Spinal cord (tissue), 9 donors: ENCODE measurements at regions not wholly inside any gene's neighbourhood (a gene's known extent, or its start where the extent isn't known, plus 50 kb on each side); places are given as distances from the start of the nearest gene placed in this dataset.
"Not testable (repeated sequence)": the region's sequence is repeated elsewhere in the genome, so short reads cannot be mapped to it uniquely, and the experiment has no call there.

Experiments used
- DNase-seq, 6 donors: peaks; one replicate each; pipeline versions ENCODE4 v3.0.0 to v3.0.0-alpha.2; 2013 to 2015; ENCODE audit warnings: low spot score in 6 of 6, low read depth in 4 of 6
- H3K27ac ChIP-seq: one replicate; pipeline ENCODE4 v1.5.1; 2013; ENCODE audit warnings: low read depth, low read length, control low read depth
- H3K27me3 ChIP-seq: one replicate; pipeline ENCODE4 v1.6.1; 2013; ENCODE audit warnings: low read length; ENCODE audit not compliant: control insufficient read depth, insufficient read depth
- H3K36me3 ChIP-seq: one replicate; pipeline ENCODE4 v1.6.1; 2013; ENCODE audit warnings: low read length; ENCODE audit not compliant: control insufficient read depth, insufficient read depth
- H3K4me1 ChIP-seq: one replicate; pipeline ENCODE4 v1.6.1; 2013; ENCODE audit warnings: low read length; ENCODE audit not compliant: control insufficient read depth, insufficient read depth
- H3K4me3 ChIP-seq: one replicate; pipeline ENCODE4 v1.5.1; 2013; ENCODE audit warnings: low read depth, low read length, control low read depth
- H3K9me3 ChIP-seq: one replicate; pipeline ENCODE4 v1.6.1; 2013; ENCODE audit warnings: low read length; ENCODE audit not compliant: control insufficient read depth, insufficient read depth
- WGBS: methylation state at CpG from one replicate; pipeline ENCODE4 v1.1.5; 2013; ENCODE audit warnings: missing lambda C conversion rate; ENCODE audit not compliant: insufficient coverage; 5-methylcytosine and 5-hydroxymethylcytosine counted together
- donor health status: healthy.

DNA sequence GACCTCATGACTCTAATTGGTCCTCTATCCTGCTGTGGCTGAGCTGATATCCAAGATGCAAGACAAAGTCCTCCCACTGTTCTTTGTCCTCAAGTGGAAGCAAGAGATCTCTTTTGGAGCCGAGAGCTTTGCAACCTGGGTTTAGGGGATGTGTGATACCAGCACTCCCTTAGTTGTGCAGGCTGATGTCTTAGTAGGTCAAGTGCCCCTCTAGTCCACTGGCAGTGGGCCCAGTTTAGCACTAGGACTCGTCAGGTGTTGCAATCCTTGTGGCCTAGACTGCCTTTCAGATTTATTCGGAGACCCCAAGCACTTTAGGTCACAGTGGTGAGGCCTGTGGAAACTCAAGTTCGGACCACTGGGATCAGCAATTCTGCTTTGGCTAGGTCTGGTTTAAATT lies 64.0 kb downstream of the GPRASP3 start:
- DNase-seq = no peak
- H3K27ac ChIP-seq = no peak overlapping the region
- no peaks in the 10 kb centered on the region for H3K27me3 ChIP-seq
- WGBS = 69% methylated on average over 3 of the region's 4 CpGs
- H3K9me3 ChIP-seq = no peaks in the 10 kb centered on the region
- H3K4me3 ChIP-seq = no peak overlapping the region
- H3K36me3 ChIP-seq = no peaks in the 10 kb centered on the region
- H3K4me1 ChIP-seq = no peaks in the 10 kb centered on the region

DNA sequence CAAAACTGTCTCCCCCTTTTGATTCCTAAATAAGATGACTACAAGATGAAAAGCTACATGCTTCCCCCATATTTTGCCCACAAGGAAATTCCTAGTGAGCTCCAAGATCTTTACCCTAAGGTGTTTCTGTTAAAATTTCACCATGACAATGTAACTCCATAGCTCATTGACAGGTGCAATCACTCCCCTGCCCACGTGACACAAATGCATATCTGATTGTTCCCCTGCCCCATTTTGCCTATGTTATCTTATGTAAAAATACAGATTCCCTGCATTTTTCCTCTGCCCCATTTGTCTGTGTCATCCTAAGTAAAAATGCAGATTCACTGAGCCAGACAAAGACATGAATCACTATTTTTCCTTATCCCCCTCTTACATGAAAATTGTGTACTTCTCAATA lies 66.7 kb downstream of the GPRASP3 start:
- Histone ChIP-seq H3K4me3 (no peak overlapping the region), H3K9me3 (peaks cover 3% of the 10 kb centered on the region), H3K27ac (no peak overlapping the region), H3K4me1 (no peaks in the 10 kb centered on the region), H3K36me3 (no peaks in the 10 kb centered on the region), H3K27me3 (no peaks in the 10 kb centered on the region)
- WGBS = 20% methylated on average over 1 of the region's 1 CpG
- no peak for DNase-seq

DNA sequence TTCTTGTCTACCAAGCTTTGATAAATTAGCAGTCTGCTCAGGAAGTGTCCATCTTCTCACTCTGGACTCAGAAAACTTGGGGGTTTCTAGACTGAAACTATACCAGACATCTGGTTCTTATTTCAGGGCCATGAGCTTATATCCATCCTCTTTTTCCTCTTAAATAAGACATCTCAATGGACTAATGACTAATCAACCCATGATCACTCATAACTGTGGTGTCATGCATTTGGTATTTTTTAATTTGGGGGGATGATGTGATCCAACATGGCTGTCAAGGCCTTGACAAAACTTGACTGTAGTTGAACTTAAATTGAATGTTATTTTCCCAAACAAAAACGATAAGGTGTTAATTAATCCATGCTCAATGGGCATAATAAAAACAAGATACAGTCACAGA lies 87.8 kb downstream of the GPRASP3 start:
- no CpG with 5 or more reads among the region's 1 CpG for WGBS
- DNase-seq = no peak

DNA sequence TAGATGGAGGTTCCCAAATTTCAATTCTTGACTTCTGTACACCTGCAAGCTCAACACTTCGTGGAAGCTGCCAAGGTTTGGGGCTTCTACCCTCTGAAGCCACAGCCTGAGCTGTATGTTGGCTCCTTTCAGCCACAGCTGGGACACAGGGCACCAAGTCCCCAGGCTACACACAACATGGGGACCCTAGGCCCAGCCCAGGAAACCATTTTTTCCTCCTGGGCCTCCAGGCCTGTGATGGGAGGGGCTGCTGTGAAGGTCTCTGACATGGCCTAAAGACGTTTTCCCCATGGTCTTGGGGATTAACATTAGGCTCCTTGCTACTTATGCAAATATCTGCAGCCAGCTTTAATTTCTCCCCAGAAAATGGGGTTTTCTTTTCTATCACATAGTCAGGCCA lies 97.7 kb downstream of the GPRASP3 start:
- WGBS = 67% methylated on average over 1 of the region's 2 CpGs
- H3K4me3 ChIP-seq, H3K9me3 ChIP-seq, DNase-seq, H3K27ac ChIP-seq, H3K36me3 ChIP-seq, H3K4me1 ChIP-seq, H3K27me3 ChIP-seq: not testable (repeated sequence)

More for the DNA sequence above, 87.8 kb downstream of the GPRASP3 start:
- H3K9me3 ChIP-seq = no peaks in the 10 kb centered on the region
- no peak overlapping the region for H3K27ac ChIP-seq
- no peaks in the 10 kb centered on the region for H3K36me3 ChIP-seq
- H3K4me3 ChIP-seq = no peak overlapping the region
- no peaks in the 10 kb centered on the region for H3K4me1 ChIP-seq
- H3K27me3 ChIP-seq = no peaks in the 10 kb centered on the region

DNA sequence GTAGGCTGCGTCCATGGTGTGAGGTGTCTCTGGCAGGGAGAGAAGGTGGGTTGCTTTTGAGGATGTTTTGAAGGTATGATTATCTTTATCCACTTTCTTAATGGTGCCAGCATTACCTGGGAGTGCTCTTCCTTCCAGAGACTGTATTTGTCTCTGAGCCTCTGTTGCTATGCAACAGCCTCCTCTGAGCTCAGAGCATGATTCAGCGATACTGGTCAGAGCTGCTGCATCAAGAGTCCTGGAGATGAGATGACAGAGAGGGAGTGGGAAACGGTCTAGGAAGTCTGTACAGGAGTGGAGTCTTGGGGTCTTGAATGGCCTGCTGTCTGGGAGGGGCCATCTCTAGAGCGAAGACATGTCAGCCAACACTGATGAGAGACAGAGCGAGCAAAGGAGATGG lies 104.4 kb upstream of the RAB40AL start:
- Histone ChIP-seq H3K9me3 (no peaks in the 10 kb centered on the region), H3K4me3 (no peak overlapping the region), H3K27ac (no peak overlapping the region), H3K4me1 (no peaks in the 10 kb centered on the region), H3K27me3 (no peaks in the 10 kb centered on the region), H3K36me3 (no peaks in the 10 kb centered on the region)
- 43% methylated on average over 3 of the region's 5 CpGs for WGBS
- peak in 2 of 6 donors; percentile 15 to 61 for DNase-seq

DNA sequence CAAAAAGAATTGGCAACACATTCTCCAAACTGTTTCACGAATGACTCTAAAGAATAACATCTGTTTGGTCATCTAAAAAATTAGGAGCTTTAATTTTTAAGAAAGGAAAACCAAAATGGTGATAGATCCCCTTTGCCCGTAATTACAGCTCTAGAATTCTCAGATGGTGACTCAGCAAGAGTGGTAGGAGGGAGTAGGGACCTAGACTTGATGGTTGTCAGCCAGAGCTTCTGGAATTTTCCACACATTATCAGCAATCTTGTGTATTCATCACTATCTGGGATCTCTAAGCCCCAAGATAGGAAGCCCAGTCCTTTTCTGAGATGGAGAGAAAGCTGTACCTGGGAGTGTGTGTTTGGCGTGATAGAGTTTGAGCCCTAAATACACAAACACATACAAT lies 103.9 kb upstream of the RAB40AL start:
- no CpG with 5 or more reads among the region's 3 CpGs for WGBS
- no peaks in the 10 kb centered on the region for H3K4me1 ChIP-seq
- H3K27me3 ChIP-seq = no peaks in the 10 kb centered on the region
- H3K9me3 ChIP-seq = no peaks in the 10 kb centered on the region
- no peaks in the 10 kb centered on the region for H3K36me3 ChIP-seq
- no peak for DNase-seq
- no peak overlapping the region for H3K27ac ChIP-seq
- no peak overlapping the region for H3K4me3 ChIP-seq

DNA sequence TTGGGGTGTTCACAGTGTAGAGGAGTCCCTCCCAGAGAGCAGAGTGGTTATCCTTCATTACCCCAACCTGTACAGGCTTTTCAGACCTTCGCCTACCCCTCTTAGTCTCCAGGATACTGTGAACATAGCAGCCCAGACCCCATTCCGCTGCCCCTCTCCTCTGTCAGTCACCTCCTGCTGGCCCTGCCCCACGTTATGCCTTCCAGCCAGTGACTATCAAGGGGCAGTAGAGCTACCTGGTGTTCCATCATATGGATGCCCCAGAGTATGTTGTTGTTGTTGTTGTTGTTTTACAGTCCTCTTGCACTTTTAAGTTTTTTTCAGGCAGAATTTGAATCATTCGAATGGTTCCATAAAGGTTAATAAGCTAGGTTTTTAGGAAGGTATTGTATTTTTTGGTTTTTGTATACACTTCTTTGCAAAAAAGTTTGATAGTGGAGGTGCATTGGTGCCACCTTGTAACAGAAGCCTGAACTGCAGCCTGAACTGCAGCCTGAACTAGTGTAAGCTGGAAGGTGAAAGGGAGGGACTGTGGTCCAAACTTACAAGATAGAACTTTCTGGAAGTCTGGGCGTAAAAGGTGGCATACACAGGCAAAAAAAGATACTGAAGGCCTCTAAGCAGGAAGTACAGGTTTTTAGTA lies 101.4 kb upstream of the RAB40AL start:
- Histone ChIP-seq H3K27me3 (peaks cover 2% of the 10 kb centered on the region), H3K4me1 (no peaks in the 10 kb centered on the region), H3K36me3 (no peaks in the 10 kb centered on the region), H3K4me3 (no peak overlapping the region), H3K9me3 (no peaks in the 10 kb centered on the region), H3K27ac (no peak overlapping the region)
- 43% methylated on average over 4 of the region's 5 CpGs for WGBS
- DNase-seq = peak in 4 of 6 donors; percentile 2 to 65 (median 24)

DNA sequence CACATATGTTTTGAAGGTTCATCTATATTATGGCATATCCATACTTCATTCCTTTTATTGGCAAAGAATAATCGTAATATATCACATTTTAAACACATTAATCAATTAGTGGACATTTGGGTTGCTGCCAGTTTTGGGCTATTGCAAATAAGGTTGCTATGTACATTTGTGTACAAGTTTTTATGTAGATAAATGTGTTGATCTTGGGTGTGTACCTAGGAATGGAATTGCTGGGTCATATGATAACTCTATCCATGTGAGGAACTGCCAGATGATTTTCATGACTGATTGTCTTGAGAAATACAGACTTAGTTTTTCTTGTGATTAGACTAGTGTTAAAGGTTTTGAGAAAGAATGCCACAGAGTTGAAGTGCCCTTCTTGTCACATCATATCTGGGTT lies 99.2 kb upstream of the RAB40AL start:
- Histone ChIP-seq H3K9me3 (no peaks in the 10 kb centered on the region), H3K36me3 (no peaks in the 10 kb centered on the region), H3K27ac (no peak overlapping the region), H3K4me1 (no peaks in the 10 kb centered on the region), H3K4me3 (no peak overlapping the region), H3K27me3 (peaks cover 2% of the 10 kb centered on the region)
- WGBS = no CpG with 5 or more reads among the region's 1 CpG
- DNase-seq = no peak

DNA sequence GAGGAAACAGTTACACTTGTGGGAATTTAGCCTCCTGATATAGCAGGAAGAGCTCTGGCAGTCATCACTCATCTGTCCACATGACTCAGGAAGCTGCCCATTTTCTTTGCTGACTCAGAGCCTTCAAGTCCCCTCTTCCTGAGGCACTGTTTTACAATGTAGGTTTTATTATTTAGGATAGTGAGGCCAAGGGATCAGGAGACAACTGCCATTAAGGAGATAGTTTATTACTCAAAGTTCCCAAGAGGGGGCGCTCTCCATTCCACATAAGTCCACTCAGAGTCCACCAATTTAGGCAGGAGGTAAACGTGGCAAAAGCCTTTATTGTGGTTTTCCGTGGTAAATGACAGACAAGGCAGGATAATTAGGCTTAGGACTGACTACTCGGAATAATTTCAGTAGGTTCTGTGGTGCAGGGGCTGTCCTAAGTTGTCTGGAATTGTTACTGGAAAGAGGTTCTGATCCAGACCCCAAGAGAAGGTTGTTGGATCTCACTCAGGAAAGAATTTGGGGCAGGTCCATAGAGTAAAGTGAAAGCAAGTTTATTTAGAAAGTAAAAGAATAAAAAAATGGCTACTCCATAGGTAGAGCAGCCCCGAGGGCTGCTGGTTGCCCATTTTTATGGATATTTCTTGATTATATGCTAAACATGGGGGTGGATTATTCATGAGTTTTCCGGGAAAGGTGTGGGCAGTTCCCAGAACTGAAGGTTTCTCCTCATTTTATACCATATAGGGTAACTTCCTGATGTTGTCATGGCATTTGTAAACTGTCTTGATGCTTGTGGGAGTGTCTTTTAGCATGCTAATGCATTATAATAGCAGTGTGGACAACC lies 96.0 kb upstream of the RAB40AL start:
- H3K27ac ChIP-seq = no peak overlapping the region
- WGBS = 84% methylated on average over 4 of the region's 6 CpGs
- no peaks in the 10 kb centered on the region for H3K36me3 ChIP-seq
- no peak overlapping the region for H3K4me3 ChIP-seq
- no peak for DNase-seq
- H3K27me3 ChIP-seq = peaks cover 2% of the 10 kb centered on the region
- H3K4me1 ChIP-seq = no peaks in the 10 kb centered on the region
- H3K9me3 ChIP-seq = no peaks in the 10 kb centered on the region

DNA sequence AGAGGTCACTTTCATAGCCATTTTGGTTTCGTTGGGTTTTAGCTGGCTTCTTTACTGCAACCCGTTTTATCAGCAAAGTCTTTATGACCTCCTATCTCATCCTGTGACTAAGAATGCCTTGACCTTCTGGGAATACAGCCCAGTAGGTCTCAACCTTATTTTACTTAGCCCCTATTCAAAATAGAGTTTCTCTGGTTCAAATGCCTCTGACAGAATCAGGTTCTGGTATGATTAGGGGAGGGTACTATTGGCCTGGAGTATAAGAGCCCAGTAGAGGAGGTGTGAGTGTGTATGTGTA lies 95.4 kb upstream of the RAB40AL start:
- Histone ChIP-seq H3K27me3 (peaks cover 2% of the 10 kb centered on the region), H3K4me3 (no peak overlapping the region), H3K9me3 (no peaks in the 10 kb centered on the region), H3K36me3 (no peaks in the 10 kb centered on the region), H3K4me1 (no peaks in the 10 kb centered on the region), H3K27ac (no peak overlapping the region)
- WGBS = 77% methylated on average over 2 of the region's 2 CpGs
- no peak for DNase-seq
